Lung (tissue), 11 donors: ENCODE measurements at regions not wholly inside any gene's neighbourhood (a gene's known extent, or its start where the extent isn't known, plus 50 kb on each side); places are given as distances from the start of the nearest gene placed in this dataset.

Source experiments
- ATAC-seq: fragments of 200-7000 bp; cut with Tn5 transposase; one replicate; pipeline ENCODE4 v1.9.1; 2020; ENCODE audit warnings: moderate number of reproducible peaks; ENCODE audit not compliant: insufficient read depth, low FRiP score
- DNase-seq, 3 donors: peaks; one replicate each; pipeline ENCODE4 v3.0.0-alpha.2; 2013 to 2017
- H3K27ac ChIP-seq, 2 donors: one replicate each; pipeline ENCODE4 v1.5.1; 2013; ENCODE audit warnings: mild to moderate bottlenecking in 2 of 2, moderate library complexity in 2 of 2, control low read depth in 1 of 2, inconsistent platforms in 1 of 2, low read depth in 1 of 2, low read length in 1 of 2
- H3K27me3 ChIP-seq, 3 donors: one replicate each; pipeline ENCODE4 v1.5.1; 2013; ENCODE audit warnings: low read length in 2 of 3; ENCODE audit not compliant: control insufficient read depth in 3 of 3, insufficient read depth in 3 of 3
- H3K36me3 ChIP-seq, 4 donors: one replicate each; pipeline ENCODE4 v1.5.1; 2013; ENCODE audit warnings: low read length in 4 of 4, mild to moderate bottlenecking in 1 of 4, moderate library complexity in 1 of 4; ENCODE audit not compliant: control insufficient read depth in 4 of 4, insufficient read depth in 4 of 4
- H3K4me1 ChIP-seq, 5 donors: one replicate each; pipeline ENCODE4 v1.5.1; 2013; ENCODE audit warnings: low read length in 5 of 5, mild to moderate bottlenecking in 2 of 5, moderate library complexity in 1 of 5; ENCODE audit not compliant: control insufficient read depth in 5 of 5, insufficient read depth in 5 of 5
- H3K4me3 ChIP-seq: one replicate; pipeline ENCODE4 v1.5.1; 2013; ENCODE audit warnings: mild to moderate bottlenecking, control low read depth, moderate library complexity
- H3K9ac ChIP-seq, 2 donors: one replicate each; pipeline ENCODE4 v1.5.1; 2013; ENCODE audit warnings: low read length in 2 of 2, control low read depth in 1 of 2; ENCODE audit not compliant: insufficient read depth in 1 of 2
- H3K9me3 ChIP-seq, 4 donors: one replicate each; pipeline ENCODE4 v1.5.1; 2013; ENCODE audit warnings: low read length in 3 of 4, mild to moderate bottlenecking in 1 of 4, moderate library complexity in 1 of 4; ENCODE audit not compliant: control insufficient read depth in 4 of 4, insufficient read depth in 3 of 4
- WGBS, 2 donors: extraction: QIAGEN DNeasy Blood & Tissue Kit; methylation state at CpG; one replicate each; pipeline ENCODE4 v1.1.7; 2013; 5-methylcytosine and 5-hydroxymethylcytosine counted together
- TF ChIP-seq, protein P1 (sequence below): IDR thresholded peaks from 2 replicates; pipeline ENCODE4 v1.5.1; 2012; ENCODE audit warnings: mild to moderate bottlenecking; ENCODE audit errors: control extremely low read depth, extremely low read depth
- donor health status: control.
- donor health status: control.
- donor health status: Bipolar disorder and iron deficiency.
- donor health status: healthy.
- donor health status: DM: yes; HTN: yes; CAD: no.

GRCh38 chr15:37806808-37807207 is 127.6 kb upstream of the TMCO5A start:
- TF ChIP-seq, protein P1, sequence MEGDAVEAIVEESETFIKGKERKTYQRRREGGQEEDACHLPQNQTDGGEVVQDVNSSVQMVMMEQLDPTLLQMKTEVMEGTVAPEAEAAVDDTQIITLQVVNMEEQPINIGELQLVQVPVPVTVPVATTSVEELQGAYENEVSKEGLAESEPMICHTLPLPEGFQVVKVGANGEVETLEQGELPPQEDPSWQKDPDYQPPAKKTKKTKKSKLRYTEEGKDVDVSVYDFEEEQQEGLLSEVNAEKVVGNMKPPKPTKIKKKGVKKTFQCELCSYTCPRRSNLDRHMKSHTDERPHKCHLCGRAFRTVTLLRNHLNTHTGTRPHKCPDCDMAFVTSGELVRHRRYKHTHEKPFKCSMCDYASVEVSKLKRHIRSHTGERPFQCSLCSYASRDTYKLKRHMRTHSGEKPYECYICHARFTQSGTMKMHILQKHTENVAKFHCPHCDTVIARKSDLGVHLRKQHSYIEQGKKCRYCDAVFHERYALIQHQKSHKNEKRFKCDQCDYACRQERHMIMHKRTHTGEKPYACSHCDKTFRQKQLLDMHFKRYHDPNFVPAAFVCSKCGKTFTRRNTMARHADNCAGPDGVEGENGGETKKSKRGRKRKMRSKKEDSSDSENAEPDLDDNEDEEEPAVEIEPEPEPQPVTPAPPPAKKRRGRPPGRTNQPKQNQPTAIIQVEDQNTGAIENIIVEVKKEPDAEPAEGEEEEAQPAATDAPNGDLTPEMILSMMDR = no peak
- 71 to 89% methylated on average over 1 of the region's 1 CpG for WGBS, 2 donors
- Histone ChIP-seq H3K4me1 (peaks cover 0 to 4% (median 0%) of the 10 kb centered on the region in 5 donors), H3K27me3 (no peaks in the 10 kb centered on the region), H3K36me3 (no peaks in the 10 kb centered on the region), H3K27ac (no peak overlapping the region), H3K9me3 (no peaks in the 10 kb centered on the region), H3K4me3 (no peak overlapping the region), H3K9ac (no peak overlapping the region)
- DNase-seq (no peak), ATAC-seq (no peak)

GRCh38 chr15:37810381-37810780 is 124.1 kb upstream of the TMCO5A start:
- H3K27me3 ChIP-seq = no peaks in the 10 kb centered on the region
- ATAC-seq (no peak), DNase-seq (no peak)
- no peaks in the 10 kb centered on the region for H3K36me3 ChIP-seq
- no peak overlapping the region for H3K27ac ChIP-seq
- H3K9me3 ChIP-seq = no peaks in the 10 kb centered on the region
- TF ChIP-seq, protein P1 = no peak
- H3K4me1 ChIP-seq = no peaks in the 10 kb centered on the region
- H3K9ac ChIP-seq = no peak overlapping the region
- no peak overlapping the region for H3K4me3 ChIP-seq

- ATAC-seq = no peak
- WGBS, 2 donors = 60 to 87% methylated on average over 3 of the region's 3 CpGs
- TF ChIP-seq, protein P1 = no peak
Measured at GRCh38 chr15:37813306-37813705, 121.1 kb upstream of the TMCO5A start.

DNA sequence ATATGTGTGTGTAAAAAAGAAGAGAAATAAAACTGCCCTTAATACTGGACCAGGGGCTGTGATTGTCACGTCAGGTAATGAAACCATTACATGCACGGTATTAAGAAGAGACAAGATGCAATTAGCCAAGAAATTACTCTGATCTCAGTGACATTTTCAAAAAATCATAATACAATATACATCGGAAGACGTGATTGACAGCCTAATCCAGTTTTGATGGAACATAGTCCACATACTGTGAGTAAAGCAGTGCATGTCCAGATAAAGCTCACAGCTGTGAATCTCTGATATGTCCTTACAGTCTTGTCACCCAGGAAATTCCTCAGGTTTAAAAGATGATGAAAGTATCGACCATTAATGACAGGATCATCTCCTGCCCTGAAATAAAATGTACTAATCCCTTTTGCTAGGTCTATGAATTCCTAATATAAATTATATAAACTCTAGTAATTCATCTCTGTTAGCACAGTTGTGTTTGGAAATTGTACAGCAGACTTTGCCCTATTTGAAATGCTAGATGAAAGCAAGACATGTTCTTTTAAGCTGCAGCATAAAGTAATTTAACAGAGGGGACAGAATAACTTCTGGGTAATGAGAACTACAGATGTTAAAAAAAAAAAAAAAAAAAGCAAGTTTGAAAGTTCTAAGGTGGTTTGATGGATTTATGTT is 119.5 kb upstream of the TMCO5A start:
- ATAC-seq (no peak), DNase-seq (no peak)
- Histone ChIP-seq H3K36me3 (no peaks in the 10 kb centered on the region), H3K4me3 (no peak overlapping the region), H3K9ac (no peak overlapping the region), H3K27ac (no peak overlapping the region), H3K27me3 (no peaks in the 10 kb centered on the region), H3K4me1 (no peaks in the 10 kb centered on the region), H3K9me3 (no peaks in the 10 kb centered on the region)
- WGBS, 2 donors = 84 to 92% methylated on average over 5 of the region's 5 CpGs
- TF ChIP-seq, protein P1 = no peak

More at GRCh38 chr15:37813306-37813705, 121.1 kb upstream of the TMCO5A start:
- Histone ChIP-seq H3K36me3 (no peaks in the 10 kb centered on the region), H3K9ac (no peak overlapping the region), H3K27ac (no peak overlapping the region), H3K27me3 (no peaks in the 10 kb centered on the region), H3K4me1 (no peaks in the 10 kb centered on the region), H3K4me3 (no peak overlapping the region), H3K9me3 (no peaks in the 10 kb centered on the region)
- no peak for DNase-seq
